PFSK-1 (cell line): ENCODE measurements at regions not wholly inside any gene's neighbourhood (a gene's known extent, or its start where the extent isn't known, plus 50 kb on each side); places are given as distances from the start of the nearest gene placed in this dataset.

ENCODE experiments used
- FOXP2 ChIP-seq: optimal IDR thresholded peaks from 2 replicates; pipeline ENCODE3; 2011; ENCODE audit warnings: borderline replicate concordance, control low read depth, inconsistent platforms; ENCODE audit not compliant: insufficient read depth; ENCODE audit errors: extremely low read length, extremely low read depth
- POLR2AphosphoS5 ChIP-seq: IDR thresholded peaks from 2 replicates; pipeline ENCODE4 v1.6.1; 2012; ENCODE audit warnings: low read depth, mild to moderate bottlenecking, control low read depth, low read length, moderate library complexity
- SIN3A ChIP-seq: IDR thresholded peaks from 2 replicates; pipeline ENCODE4 v1.6.1; 2012; ENCODE audit warnings: mild to moderate bottlenecking, low read length, moderate library complexity, borderline replicate concordance; ENCODE audit not compliant: insufficient read depth
- TAF1 ChIP-seq: IDR thresholded peaks from 2 replicates; pipeline ENCODE4 v1.6.1; 2012; ENCODE audit warnings: low read length, control low read depth, borderline replicate concordance; ENCODE audit not compliant: insufficient read depth
- TF ChIP-seq, protein P1 (sequence below), 2 experiments: IDR thresholded peaks; 2 replicates each; pipeline versions ENCODE4 v1.6.1 to v1.8.0; 2011 to 2012; ENCODE audit warnings: low read depth in 2 of 2, low read length in 2 of 2, control low read depth in 1 of 2, inconsistent platforms in 1 of 2, mild to moderate bottlenecking in 1 of 2, moderate library complexity in 1 of 2; ENCODE audit not compliant: insufficient read depth in 1 of 2

GRCh38 chr5:26278078-26278477 lies 760.3 kb downstream of the CDH9 start:
- TF ChIP-seq, protein P1, sequence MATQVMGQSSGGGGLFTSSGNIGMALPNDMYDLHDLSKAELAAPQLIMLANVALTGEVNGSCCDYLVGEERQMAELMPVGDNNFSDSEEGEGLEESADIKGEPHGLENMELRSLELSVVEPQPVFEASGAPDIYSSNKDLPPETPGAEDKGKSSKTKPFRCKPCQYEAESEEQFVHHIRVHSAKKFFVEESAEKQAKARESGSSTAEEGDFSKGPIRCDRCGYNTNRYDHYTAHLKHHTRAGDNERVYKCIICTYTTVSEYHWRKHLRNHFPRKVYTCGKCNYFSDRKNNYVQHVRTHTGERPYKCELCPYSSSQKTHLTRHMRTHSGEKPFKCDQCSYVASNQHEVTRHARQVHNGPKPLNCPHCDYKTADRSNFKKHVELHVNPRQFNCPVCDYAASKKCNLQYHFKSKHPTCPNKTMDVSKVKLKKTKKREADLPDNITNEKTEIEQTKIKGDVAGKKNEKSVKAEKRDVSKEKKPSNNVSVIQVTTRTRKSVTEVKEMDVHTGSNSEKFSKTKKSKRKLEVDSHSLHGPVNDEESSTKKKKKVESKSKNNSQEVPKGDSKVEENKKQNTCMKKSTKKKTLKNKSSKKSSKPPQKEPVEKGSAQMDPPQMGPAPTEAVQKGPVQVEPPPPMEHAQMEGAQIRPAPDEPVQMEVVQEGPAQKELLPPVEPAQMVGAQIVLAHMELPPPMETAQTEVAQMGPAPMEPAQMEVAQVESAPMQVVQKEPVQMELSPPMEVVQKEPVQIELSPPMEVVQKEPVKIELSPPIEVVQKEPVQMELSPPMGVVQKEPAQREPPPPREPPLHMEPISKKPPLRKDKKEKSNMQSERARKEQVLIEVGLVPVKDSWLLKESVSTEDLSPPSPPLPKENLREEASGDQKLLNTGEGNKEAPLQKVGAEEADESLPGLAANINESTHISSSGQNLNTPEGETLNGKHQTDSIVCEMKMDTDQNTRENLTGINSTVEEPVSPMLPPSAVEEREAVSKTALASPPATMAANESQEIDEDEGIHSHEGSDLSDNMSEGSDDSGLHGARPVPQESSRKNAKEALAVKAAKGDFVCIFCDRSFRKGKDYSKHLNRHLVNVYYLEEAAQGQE (IDR thresholded peaks at IDR 0.05; ENCODE audit: insufficient read depth in 1 of 2, low read depth in 2 of 2, low read length in 2 of 2), result no peak
- no peak for TF ChIP-seq FOXP2
- TF ChIP-seq POLR2AphosphoS5, result no peak
- TF ChIP-seq SIN3A, result no peak
- TF ChIP-seq TAF1, result no peak

- TF ChIP-seq POLR2AphosphoS5 (no peak), SIN3A (no peak), TAF1 (no peak), FOXP2 (no peak)
- TF ChIP-seq, protein P1 (IDR thresholded peaks at IDR 0.05; ENCODE audit: insufficient read depth in 1 of 2, low read depth in 2 of 2, low read length in 2 of 2), result no peak
These were observed 779.3 kb downstream of the CDH9 start for GRCh38 chr5:26259081-26259480.

DNA sequence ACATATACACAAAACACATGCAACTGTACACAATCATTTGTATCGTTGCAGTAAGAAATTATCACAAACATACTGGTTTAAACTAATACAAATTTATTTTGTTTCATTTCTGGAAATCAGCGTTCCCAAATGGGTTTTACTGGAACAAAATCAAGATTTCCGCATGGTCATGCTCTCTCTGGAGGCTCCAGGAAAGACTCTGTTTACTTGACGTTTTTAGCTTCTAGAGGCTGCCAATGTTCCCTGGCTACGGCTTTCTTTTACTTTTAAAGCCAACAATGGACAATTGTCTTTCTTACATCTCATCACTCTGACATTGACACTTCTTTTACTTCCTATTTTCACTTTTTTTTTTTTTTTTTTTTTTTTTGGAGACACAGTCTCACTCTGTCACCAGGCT lies 793.1 kb downstream of the CDH9 start:
- TF ChIP-seq, protein P1 (IDR thresholded peaks at IDR 0.05; ENCODE audit: insufficient read depth in 1 of 2, low read depth in 2 of 2, low read length in 2 of 2), result no peak
- TF ChIP-seq POLR2AphosphoS5, result no peak

- TF ChIP-seq FOXP2, result no peak
These were observed 798.8 kb downstream of the CDH9 start for GRCh38 chr5:26239588-26239987.

GRCh38 chr5:26237489-26237888 lies 800.9 kb downstream of the CDH9 start:
- TF ChIP-seq, protein P1 (IDR thresholded peaks at IDR 0.05; ENCODE audit: insufficient read depth in 1 of 2, low read depth in 2 of 2, low read length in 2 of 2), result no peak
- no peak for TF ChIP-seq FOXP2
- no peak for TF ChIP-seq POLR2AphosphoS5
- no peak for TF ChIP-seq TAF1
- TF ChIP-seq SIN3A, result no peak

- TF ChIP-seq POLR2AphosphoS5 (no peak), SIN3A (no peak), TAF1 (no peak), FOXP2 (no peak)
- TF ChIP-seq, protein P1 (IDR thresholded peaks at IDR 0.05; ENCODE audit: insufficient read depth in 1 of 2, low read depth in 2 of 2, low read length in 2 of 2), result no peak
These were observed 801.5 kb downstream of the CDH9 start for GRCh38 chr5:26236936-26237335.
